Subcutaneous abdominal adipose tissue (tissue), 5 donors: ENCODE measurements at regions not wholly inside any gene's neighbourhood (a gene's known extent, or its start where the extent isn't known, plus 50 kb on each side); places are given as distances from the start of the nearest gene placed in this dataset.
"Not testable (repeated sequence)": the region's sequence is repeated elsewhere in the genome, so short reads cannot be mapped to it uniquely, and the experiment has no call there.

ENCODE experiments used
- H3K27ac ChIP-seq: one replicate; pipeline ENCODE4 v1.7.0; 2013; ENCODE audit warnings: low read depth, mild to moderate bottlenecking, inconsistent platforms, low read length, moderate library complexity
- H3K27me3 ChIP-seq, 5 donors: one replicate each; pipeline ENCODE4 v1.7.0; 2013; ENCODE audit warnings: low read length in 5 of 5, inconsistent platforms in 1 of 5; ENCODE audit not compliant: control insufficient read depth in 5 of 5, insufficient read depth in 4 of 5
- H3K36me3 ChIP-seq, 5 donors: one replicate each; pipeline ENCODE4 v1.7.0; 2013; ENCODE audit warnings: low read length in 5 of 5; ENCODE audit not compliant: control insufficient read depth in 5 of 5, insufficient read depth in 5 of 5
- H3K4me1 ChIP-seq, 5 donors: one replicate each; pipeline ENCODE4 v1.7.0; 2013; ENCODE audit warnings: low read length in 5 of 5, mild to moderate bottlenecking in 3 of 5, moderate library complexity in 1 of 5; ENCODE audit not compliant: control insufficient read depth in 5 of 5, insufficient read depth in 5 of 5
- H3K4me3 ChIP-seq, 5 donors: one replicate each; pipeline ENCODE4 v1.7.0; 2013; ENCODE audit warnings: low read length in 5 of 5, low read depth in 1 of 5
- H3K9ac ChIP-seq, 5 donors: one replicate each; pipeline ENCODE4 v1.7.0; 2013; ENCODE audit warnings: low read length in 5 of 5, mild to moderate bottlenecking in 4 of 5, moderate library complexity in 3 of 5
- H3K9me3 ChIP-seq, 5 donors: one replicate each; pipeline ENCODE4 v1.7.0; 2013; ENCODE audit warnings: low read length in 5 of 5; ENCODE audit not compliant: control insufficient read depth in 5 of 5
- donor health status: healthy.
- donor health status: healthy.
- donor health status: healthy.
- donor health status: healthy.
- donor health status: healthy.

GRCh38 chr14:21846902-21847301 lies 173.3 kb upstream of the OR4E1 start:
- H3K27ac ChIP-seq, H3K4me3 ChIP-seq, H3K36me3 ChIP-seq, H3K4me1 ChIP-seq, H3K27me3 ChIP-seq, H3K9me3 ChIP-seq, H3K9ac ChIP-seq: not testable (repeated sequence)

- Histone ChIP-seq H3K4me3 (no peak overlapping the region), H3K36me3 (no peaks in the 10 kb centered on the region), H3K27ac (no peak overlapping the region), H3K27me3 (peaks cover 0 to 9% (median 3%) of the 10 kb centered on the region in 5 donors), H3K9me3 (no peaks in the 10 kb centered on the region), H3K9ac (no peak overlapping the region), H3K4me1 (no peaks in the 10 kb centered on the region)
These were observed 172.7 kb upstream of the OR4E1 start for GRCh38 chr14:21846227-21846885.

- H3K9me3 ChIP-seq = peaks cover 0 to under 1% (median 0%) of the 10 kb centered on the region in 5 donors
- no peak overlapping the region for H3K4me3 ChIP-seq
- H3K36me3 ChIP-seq = no peaks in the 10 kb centered on the region
- no peaks in the 10 kb centered on the region for H3K4me1 ChIP-seq
- H3K27ac ChIP-seq = no peak overlapping the region
- no peak overlapping the region for H3K9ac ChIP-seq
- peaks cover 0 to 4% (median 0%) of the 10 kb centered on the region in 5 donors for H3K27me3 ChIP-seq
These were observed 167.1 kb upstream of the OR4E1 start for GRCh38 chr14:21840765-21841164.

- Histone ChIP-seq H3K27me3 (no peaks in the 10 kb centered on the region), H3K36me3 (no peaks in the 10 kb centered on the region), H3K4me3 (no peak overlapping the region), H3K4me1 (no peaks in the 10 kb centered on the region), H3K9me3 (peaks cover 0 to 6% (median 0%) of the 10 kb centered on the region in 5 donors), H3K27ac (no peak overlapping the region), H3K9ac (no peak overlapping the region)
These were observed 160.2 kb upstream of the OR4E1 start for GRCh38 chr14:21833836-21834235.

- H3K27me3 ChIP-seq = no peaks in the 10 kb centered on the region
- H3K9ac ChIP-seq = no peak overlapping the region
- H3K9me3 ChIP-seq = no peaks in the 10 kb centered on the region
- H3K27ac ChIP-seq = no peak overlapping the region
- no peaks in the 10 kb centered on the region for H3K4me1 ChIP-seq
- no peaks in the 10 kb centered on the region for H3K36me3 ChIP-seq
- no peak overlapping the region for H3K4me3 ChIP-seq
These were observed 152.2 kb upstream of the OR4E1 start for GRCh38 chr14:21825845-21826244.

- H3K4me3 ChIP-seq = no peak overlapping the region
- H3K27ac ChIP-seq = no peak overlapping the region
- no peaks in the 10 kb centered on the region for H3K36me3 ChIP-seq
- H3K9ac ChIP-seq = no peak overlapping the region
- H3K27me3 ChIP-seq = no peaks in the 10 kb centered on the region
- no peaks in the 10 kb centered on the region for H3K9me3 ChIP-seq
- H3K4me1 ChIP-seq = no peaks in the 10 kb centered on the region
These were observed 151.6 kb upstream of the OR4E1 start for GRCh38 chr14:21825149-21825743.

- no peaks in the 10 kb centered on the region for H3K4me1 ChIP-seq
- H3K36me3 ChIP-seq = no peaks in the 10 kb centered on the region
- no peak overlapping the region for H3K27ac ChIP-seq
- H3K27me3 ChIP-seq = no peaks in the 10 kb centered on the region
- H3K9ac ChIP-seq = no peak overlapping the region
- no peak overlapping the region for H3K4me3 ChIP-seq
- peaks cover 0 to 6% (median 0%) of the 10 kb centered on the region in 5 donors for H3K9me3 ChIP-seq
These were observed 148.5 kb upstream of the OR4E1 start for GRCh38 chr14:21822109-21822508.

- peaks cover 0 to 18% (median 12%) of the 10 kb centered on the region in 5 donors for H3K9me3 ChIP-seq
- no peak overlapping the region for H3K27ac ChIP-seq
- no peaks in the 10 kb centered on the region for H3K4me1 ChIP-seq
- no peak overlapping the region for H3K4me3 ChIP-seq
- H3K9ac ChIP-seq = no peak overlapping the region
- H3K27me3 ChIP-seq = no peaks in the 10 kb centered on the region
- H3K36me3 ChIP-seq = no peaks in the 10 kb centered on the region
These were observed 147.0 kb upstream of the OR4E1 start for GRCh38 chr14:21820631-21821030.

GRCh38 chr14:21819891-21820290 lies 146.3 kb upstream of the OR4E1 start:
- not testable (repeated sequence) for H3K36me3 ChIP-seq, H3K4me3 ChIP-seq, H3K9ac ChIP-seq, H3K27ac ChIP-seq, H3K4me1 ChIP-seq, H3K27me3 ChIP-seq
- peaks cover 0 to 18% (median 12%) of the 10 kb centered on the region in 5 donors for H3K9me3 ChIP-seq

- H3K4me1 ChIP-seq, H3K27me3 ChIP-seq, H3K36me3 ChIP-seq, H3K9ac ChIP-seq, H3K27ac ChIP-seq, H3K4me3 ChIP-seq: not testable (repeated sequence)
- H3K9me3 ChIP-seq = peaks cover 0 to 18% (median 12%) of the 10 kb centered on the region in 5 donors
These were observed 143.4 kb upstream of the OR4E1 start for GRCh38 chr14:21817010-21817409.
